ENCODE measurements at regions not wholly inside any gene's neighbourhood (a gene's known extent, or its start where the extent isn't known, plus 50 kb on each side); places are given as distances from the start of the nearest gene placed in this dataset.

GRCh38 chr1:99580451-99580850, 65.5 kb upstream of the PALMD start:
- DNase-seq, result no peak

- no peak for DNase-seq
Measured at GRCh38 chr1:99587008-99587407, 58.9 kb upstream of the PALMD start.

GRCh38 chr1:99589186-99589636, 56.7 kb upstream of the PALMD start:
- DNase-seq, result no peak

- no peak for DNase-seq
Measured at GRCh38 chr1:99590578-99591209, 55.2 kb upstream of the PALMD start.

- no peak for DNase-seq
Measured at GRCh38 chr1:99591886-99592285, 54.0 kb upstream of the PALMD start.

GRCh38 chr1:99594205-99594604, 51.7 kb upstream of the PALMD start:
- DNase-seq, result no peak

GRCh38 chr1:99595041-99595440, 50.9 kb upstream of the PALMD start:
- no peak for DNase-seq

- no peak for DNase-seq
Measured at GRCh38 chr1:99595441-99595840, 50.5 kb upstream of the PALMD start.

All from CD4-positive, alpha-beta T cell treated with Interleukin-4 for 1 hour (primary cell).